Osteoblast (primary cell): ENCODE measurements at regions not wholly inside any gene's neighbourhood (a gene's known extent, or its start where the extent isn't known, plus 50 kb on each side); places are given as distances from the start of the nearest gene placed in this dataset.

ENCODE experiments used
- DNase-seq: peaks from one replicate; pipeline ENCODE4 v3.0.0; 2011; ENCODE audit warnings: low spot score, mixed read lengths; ENCODE audit not compliant: insufficient read length; ENCODE audit errors: missing footprints
- H2AFZ ChIP-seq: 2 replicates; pipeline ENCODE4 v1.6.0; 2011; ENCODE audit warnings: mild to moderate bottlenecking, low read length
- H3K27ac ChIP-seq: 2 replicates; pipeline ENCODE4 v1.5.1; 2011; ENCODE audit warnings: mild to moderate bottlenecking, low read depth, low read length, moderate library complexity
- H3K27me3 ChIP-seq: 2 replicates; pipeline ENCODE4 v1.6.0; 2012; ENCODE audit warnings: mild to moderate bottlenecking, control low read depth, inconsistent platforms, low read length, moderate library complexity; ENCODE audit not compliant: insufficient read depth
- H3K36me3 ChIP-seq: 2 replicates; pipeline ENCODE4 v1.5.1; 2011; ENCODE audit warnings: mild to moderate bottlenecking, low read length, control low read depth, moderate library complexity; ENCODE audit not compliant: insufficient read depth
- H3K4me1 ChIP-seq: 2 replicates; pipeline ENCODE4 v1.5.1; 2011; ENCODE audit warnings: mild to moderate bottlenecking, low read length, control low read depth, moderate library complexity; ENCODE audit not compliant: insufficient read depth
- H3K4me2 ChIP-seq: 2 replicates; pipeline ENCODE4 v1.6.0; 2011; ENCODE audit warnings: mild to moderate bottlenecking, low read length; ENCODE audit not compliant: insufficient read depth
- H3K4me3 ChIP-seq: fragments of 200-600 bp; sonication (generic); 3 replicates; pipeline ENCODE4 v1.5.1; 2012; ENCODE audit warnings: mild to moderate bottlenecking, low read length, inconsistent platforms; ENCODE audit not compliant: insufficient read depth
- H3K79me2 ChIP-seq: 2 replicates; pipeline ENCODE4 v1.6.0; 2012; ENCODE audit warnings: mild to moderate bottlenecking, low read length, control low read depth, inconsistent platforms; ENCODE audit not compliant: insufficient read depth
- H3K9me3 ChIP-seq: 2 replicates; pipeline ENCODE4 v1.5.1; 2011; ENCODE audit warnings: low read depth, low read length, control low read depth
- H4K20me1 ChIP-seq: 2 replicates; pipeline ENCODE4 v1.6.0; 2012; ENCODE audit warnings: mild to moderate bottlenecking, low read length, control low read depth; ENCODE audit not compliant: insufficient read depth
- CTCF ChIP-seq: IDR thresholded peaks from 2 replicates; pipeline ENCODE4 v1.5.1; 2011; ENCODE audit warnings: mild to moderate bottlenecking, low read depth, low read length, moderate library complexity; ENCODE audit errors: extremely low read depth

- Histone ChIP-seq H3K27ac (no peak overlapping the region), H3K79me2 (no peaks in the 10 kb centered on the region), H3K4me3 (no peak overlapping the region), H3K36me3 (no peaks in the 10 kb centered on the region), H2AFZ (no peak overlapping the region), H3K9me3 (peaks cover 2% of the 10 kb centered on the region), H3K27me3 (no peaks in the 10 kb centered on the region), H3K4me2 (no peak overlapping the region), H4K20me1 (no peaks in the 10 kb centered on the region), H3K4me1 (no peaks in the 10 kb centered on the region)
- no peak for TF ChIP-seq CTCF
- DNase-seq = no peak
Measured at GRCh38 chr16:6956511-6956910, 376.1 kb upstream of the RBFOX1 start.

GRCh38 chr16:6955303-6955702 is 377.3 kb upstream of the RBFOX1 start:
- Histone ChIP-seq H3K4me2 (no peak overlapping the region), H3K36me3 (no peaks in the 10 kb centered on the region), H3K79me2 (no peaks in the 10 kb centered on the region), H2AFZ (no peak overlapping the region), H3K9me3 (peaks cover 4% of the 10 kb centered on the region), H3K27me3 (no peaks in the 10 kb centered on the region), H4K20me1 (no peaks in the 10 kb centered on the region), H3K4me1 (no peaks in the 10 kb centered on the region), H3K4me3 (no peak overlapping the region), H3K27ac (no peak overlapping the region)
- TF ChIP-seq CTCF = no peak
- DNase-seq = no peak

GRCh38 chr16:6949240-6949639 is 383.4 kb upstream of the RBFOX1 start:
- Histone ChIP-seq H3K36me3 (no peaks in the 10 kb centered on the region), H3K27me3 (no peaks in the 10 kb centered on the region), H3K4me1 (no peaks in the 10 kb centered on the region), H2AFZ (no peak overlapping the region), H3K4me2 (no peak overlapping the region), H3K4me3 (no peak overlapping the region), H3K79me2 (no peaks in the 10 kb centered on the region), H3K9me3 (peaks cover 2% of the 10 kb centered on the region), H4K20me1 (no peaks in the 10 kb centered on the region), H3K27ac (no peak overlapping the region)
- no peak for TF ChIP-seq CTCF
- DNase-seq = no peak

- H3K4me2 ChIP-seq = no peak overlapping the region
- H3K9me3 ChIP-seq = peaks cover 2% of the 10 kb centered on the region
- no peaks in the 10 kb centered on the region for H3K79me2 ChIP-seq
- no peak for TF ChIP-seq CTCF
- H3K36me3 ChIP-seq = no peaks in the 10 kb centered on the region
- no peaks in the 10 kb centered on the region for H4K20me1 ChIP-seq
- no peak overlapping the region for H3K4me3 ChIP-seq
- H3K27me3 ChIP-seq = no peaks in the 10 kb centered on the region
- H3K4me1 ChIP-seq = no peaks in the 10 kb centered on the region
- H3K27ac ChIP-seq = no peak overlapping the region
- H2AFZ ChIP-seq = no peak overlapping the region
- DNase-seq = no peak
Measured at GRCh38 chr16:6947291-6947690, 385.4 kb upstream of the RBFOX1 start.
